SK-N-SH (cell line): ENCODE measurements at regions not wholly inside any gene's neighbourhood (a gene's known extent, or its start where the extent isn't known, plus 50 kb on each side); places are given as distances from the start of the nearest gene placed in this dataset.

Experiments used
- CTCF ChIA-PET: fragments of 300-600, 350-600 bp; formaldehyde crosslinking; extraction: SDS; loops from one replicate; lab custom pipeline; 2021; lab: Yijun Ruan, JAX
- POLR2A ChIA-PET: fragments of 350-600 bp; sonication (Branson Sonifier 250); formaldehyde crosslinking; extraction: SDS; loops from one replicate; lab custom pipeline; 2020; ENCODE audit warnings: antibody characterized with exemption, inconsistent platforms; lab: Yijun Ruan, JAX
- DNase-seq: peaks from one replicate; pipeline ENCODE4 v3.0.0; 2012
- H2AFZ ChIP-seq: fragments of 200-600 bp; sonication (generic); 2 replicates; pipeline ENCODE4 v1.8.1; 2016; ENCODE audit warnings: antibody characterized with exemption, mild to moderate bottlenecking, low read depth
- H3F3A ChIP-seq: fragments of 200-600 bp; sonication (generic); replicated peaks from 2 replicates; pipeline ENCODE3; 2016; ENCODE audit warnings: antibody characterized with exemption, mild to moderate bottlenecking; ENCODE audit not compliant: insufficient read depth
- H3K27ac ChIP-seq, 2 experiments: fragments of 200-500 bp in 1 of 2; fragments of 200-600 bp in 1 of 2; sonication (Bioruptor generic) in 1 of 2; sonication (generic), shearing (Covaris generic) in 1 of 2; 2 replicates each; pipeline versions ENCODE4 v1.5.1 to v1.6.1; 2014 to 2016; ENCODE audit warnings: low read depth in 2 of 2, inconsistent platforms in 1 of 2, low read length in 1 of 2, mild to moderate bottlenecking in 1 of 2, mixed read lengths in 1 of 2
- H3K27me3 ChIP-seq: fragments of 200-600 bp; sonication (generic), shearing (Covaris generic); 2 replicates; pipeline ENCODE4 v1.6.1; 2016; ENCODE audit warnings: mixed run types; ENCODE audit not compliant: insufficient read depth
- H3K36me3 ChIP-seq, 2 experiments: fragments of 200-500 bp in 1 of 2; fragments of 200-600 bp in 1 of 2; sonication (Bioruptor generic) in 1 of 2; sonication (generic) in 1 of 2; replicated peaks in 1 of 2; 2 replicates each; pipeline versions ENCODE3 to v1.5.1; 2014 to 2016; ENCODE audit warnings: low read length in 1 of 2, mild to moderate bottlenecking in 1 of 2; ENCODE audit not compliant: insufficient read depth in 2 of 2, control insufficient read depth in 1 of 2
- H3K4me1 ChIP-seq, 2 experiments: fragments of 200-500 bp in 1 of 2; fragments of 200-600 bp in 1 of 2; sonication (Bioruptor generic) in 1 of 2; sonication (generic), shearing (Covaris generic) in 1 of 2; 2 replicates each; pipeline versions ENCODE4 v1.5.1 to v1.6.1; 2014 to 2016; ENCODE audit warnings: low read depth in 1 of 2, low read length in 1 of 2, mixed run types in 1 of 2; ENCODE audit not compliant: insufficient read depth in 2 of 2, control insufficient read depth in 1 of 2
- H3K4me2 ChIP-seq: fragments of 200-600 bp; sonication (generic), shearing (Covaris generic); 2 replicates; pipeline ENCODE4 v1.6.1; 2017; ENCODE audit warnings: mixed run types
- H3K4me3 ChIP-seq, 2 experiments: fragments of 200-500 bp in 1 of 2; fragments of 200-600 bp in 1 of 2; sonication (Bioruptor generic) in 1 of 2; sonication (generic), shearing (Covaris generic) in 1 of 2; 2 replicates each; pipeline versions ENCODE4 v1.5.1 to v1.8.1; 2014 to 2016; ENCODE audit warnings: low read depth in 2 of 2, inconsistent platforms in 1 of 2, low read length in 1 of 2, mild to moderate bottlenecking in 1 of 2, mixed read lengths in 1 of 2, moderate library complexity in 1 of 2
- H3K79me2 ChIP-seq: fragments of 200-600 bp; sonication (generic); 2 replicates; pipeline ENCODE4 v1.8.1; 2017; ENCODE audit warnings: mild to moderate bottlenecking; ENCODE audit not compliant: insufficient read depth
- H3K9ac ChIP-seq: fragments of 200-600 bp; sonication (generic); 2 replicates; pipeline ENCODE4 v1.6.1; 2017; ENCODE audit warnings: mixed run types
- H3K9me2 ChIP-seq: fragments of 200-600 bp; sonication (generic); 2 replicates; pipeline ENCODE4 v1.6.1; 2017; ENCODE audit warnings: mixed run types
- H3K9me3 ChIP-seq: fragments of 200-600 bp; sonication (generic); 2 replicates; pipeline ENCODE4 v1.6.1; 2017; ENCODE audit warnings: mixed run types, mild to moderate bottlenecking, moderate library complexity
- H4K20me1 ChIP-seq: fragments of 200-600 bp; sonication (generic); 2 replicates; pipeline ENCODE4 v1.6.1; 2017; ENCODE audit warnings: mild to moderate bottlenecking, mixed run types; ENCODE audit not compliant: insufficient read depth
- ELF1 ChIP-seq: IDR thresholded peaks from 2 replicates; pipeline ENCODE4 v1.4.0; 2012
- EP300 ChIP-seq, 2 experiments: IDR thresholded peaks; 2 replicates each; pipeline versions ENCODE4 v1.4.0 to v1.6.1; 2012; ENCODE audit warnings: borderline replicate concordance in 1 of 2, low read depth in 1 of 2, low read length in 1 of 2
- EZH2phosphoT487 ChIP-seq: fragments of 200-600 bp; sonication (generic); IDR thresholded peaks from 2 replicates; pipeline ENCODE4 v1.6.1; 2017; ENCODE audit warnings: low read depth, mixed run types, mild to moderate bottlenecking, antibody characterized with exemption, moderate library complexity, borderline replicate concordance
- FOSL2 ChIP-seq: IDR thresholded peaks from 2 replicates; pipeline ENCODE4 v1.4.0; 2012; ENCODE audit warnings: low read depth, mild to moderate bottlenecking, moderate library complexity, borderline replicate concordance
- FOXM1 ChIP-seq: IDR thresholded peaks from 2 replicates; pipeline ENCODE4 v1.4.0; 2012; ENCODE audit warnings: low read depth, mild to moderate bottlenecking
- GATA2 ChIP-seq: sonication (generic); formaldehyde crosslinking; IDR thresholded peaks from 2 replicates; pipeline ENCODE4 v1.5.0; 2020; ENCODE audit warnings: mild to moderate bottlenecking, missing genetic modification reagents
- JUND ChIP-seq: IDR thresholded peaks from 2 replicates; pipeline ENCODE4 v1.4.0; 2012
- MAX ChIP-seq: IDR thresholded peaks from 2 replicates; pipeline ENCODE4 v1.4.0; 2012; ENCODE audit warnings: low read depth
- MEF2A ChIP-seq: IDR thresholded peaks from 2 replicates; pipeline ENCODE4 v1.4.0; 2012; ENCODE audit warnings: low read depth, borderline replicate concordance
- NFIC ChIP-seq: IDR thresholded peaks from 2 replicates; pipeline ENCODE4 v1.4.0; 2012; ENCODE audit warnings: borderline replicate concordance
- PBX3 ChIP-seq: IDR thresholded peaks from 2 replicates; pipeline ENCODE4; 2012
- RCOR1 ChIP-seq: fragments of 150-350 bp; IDR thresholded peaks from 2 replicates; pipeline ENCODE4 v1.6.1; 2017; ENCODE audit warnings: antibody characterized with exemption, low read length
- SIN3A ChIP-seq: IDR thresholded peaks from 2 replicates; pipeline ENCODE4 v1.6.1; 2012; ENCODE audit warnings: low read depth, mild to moderate bottlenecking, low read length, moderate library complexity, borderline replicate concordance
- SMC3 ChIP-seq: IDR thresholded peaks from 2 replicates; pipeline ENCODE4 v1.6.1; 2012; ENCODE audit warnings: low read depth, low read length, improper control_type of control experiment
- TCF12 ChIP-seq: IDR thresholded peaks from 2 replicates; pipeline ENCODE4 v1.4.0; 2012
- USF1 ChIP-seq: IDR thresholded peaks from 2 replicates; pipeline ENCODE4 v1.4.0; 2012; ENCODE audit warnings: low read depth, borderline replicate concordance
- YY1 ChIP-seq: IDR thresholded peaks from 2 replicates; pipeline ENCODE4 v1.4.0; 2012; ENCODE audit warnings: low read depth, mild to moderate bottlenecking
- ZBTB33 ChIP-seq: IDR thresholded peaks from 2 replicates; pipeline ENCODE4 v1.4.0; 2012; ENCODE audit warnings: low read depth, borderline replicate concordance
- WGBS: methylation state at CpG from one replicate; pipeline ENCODE4 v1.1.6; 2017; ENCODE audit warnings: low lambda C conversion rate; 5-methylcytosine and 5-hydroxymethylcytosine counted together
- TF ChIP-seq, protein P1 (sequence below): fragments of 150-350 bp; IDR thresholded peaks from 2 replicates; pipeline ENCODE4 v1.6.1; 2017; ENCODE audit warnings: antibody characterized with exemption, low read length, low read depth, borderline replicate concordance

DNA sequence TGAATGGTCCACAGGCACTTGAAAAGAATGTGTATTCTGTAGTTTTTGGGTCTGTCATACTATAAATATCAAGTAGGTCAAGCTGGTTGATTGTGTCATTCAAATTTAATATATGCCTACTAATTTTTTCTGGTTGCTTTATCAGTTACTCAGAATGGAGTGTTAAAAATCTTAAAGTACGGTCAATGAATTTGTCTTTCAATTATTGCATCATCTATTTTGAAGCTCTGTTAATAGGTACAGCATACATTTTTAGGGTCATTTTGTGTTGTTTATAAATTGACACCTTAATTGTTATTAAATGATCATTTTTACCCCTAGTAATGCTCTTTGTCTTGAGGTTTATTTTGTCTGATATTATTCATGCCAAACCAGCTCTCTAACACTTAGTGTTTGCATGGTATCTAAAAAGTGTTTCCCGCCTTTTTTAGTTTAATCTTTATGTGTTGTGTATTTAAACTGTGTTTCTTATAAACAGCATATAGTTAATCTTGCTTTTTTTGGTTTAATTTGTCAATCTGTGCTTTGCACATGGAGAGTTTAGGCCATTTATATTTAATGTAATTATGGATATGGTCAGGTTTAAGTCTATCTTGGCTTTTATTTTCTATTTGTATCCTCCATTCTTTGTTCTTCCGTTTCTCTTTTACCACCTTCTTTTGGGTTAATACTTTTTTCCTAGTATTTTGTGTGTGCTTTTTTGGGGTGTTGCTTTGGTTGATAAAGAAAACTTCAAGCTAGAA, 204.9 kb upstream of the EEF2KMT start:
- Histone ChIP-seq H3K4me1 (no peaks in the 10 kb centered on the region), H4K20me1 (no peaks in the 10 kb centered on the region), H3K27ac (no peak overlapping the region), H3K4me3 (no peak overlapping the region), H3K9me3 (0 out of 2 replicates have a peak, but pooled peaks cover 5% of the 10 kb centered on the region), H3K79me2 (no peaks in the 10 kb centered on the region), H3K4me2 (no peak overlapping the region), H3K9ac (no peak overlapping the region), H2AFZ (no peak overlapping the region), H3F3A (no peaks in the 10 kb centered on the region), H3K27me3 (no peaks in the 10 kb centered on the region), H3K9me2 (no peaks in the 10 kb centered on the region), H3K36me3 (no peaks in the 10 kb centered on the region)
- CTCF ChIA-PET = no interaction called here
- 23% methylated on average over 3 of the region's 3 CpGs for WGBS
- no peak for TF ChIP-seq JUND
- TF ChIP-seq ZBTB33 = no peak
- no peak for TF ChIP-seq MAX
- no peak for TF ChIP-seq TCF12
- TF ChIP-seq PBX3 = no peak
- no peak for TF ChIP-seq SIN3A
- no peak for TF ChIP-seq ELF1
- TF ChIP-seq EZH2phosphoT487 = no peak
- TF ChIP-seq USF1 = no peak
- no peak for TF ChIP-seq FOXM1
- no peak for TF ChIP-seq GATA2 (CRISPR knock-in tag)
- no peak for TF ChIP-seq NFIC
- no peak for TF ChIP-seq RCOR1
- TF ChIP-seq SMC3 = no peak
- TF ChIP-seq, protein P1, sequence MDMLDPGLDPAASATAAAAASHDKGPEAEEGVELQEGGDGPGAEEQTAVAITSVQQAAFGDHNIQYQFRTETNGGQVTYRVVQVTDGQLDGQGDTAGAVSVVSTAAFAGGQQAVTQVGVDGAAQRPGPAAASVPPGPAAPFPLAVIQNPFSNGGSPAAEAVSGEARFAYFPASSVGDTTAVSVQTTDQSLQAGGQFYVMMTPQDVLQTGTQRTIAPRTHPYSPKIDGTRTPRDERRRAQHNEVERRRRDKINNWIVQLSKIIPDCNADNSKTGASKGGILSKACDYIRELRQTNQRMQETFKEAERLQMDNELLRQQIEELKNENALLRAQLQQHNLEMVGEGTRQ = no peak
- TF ChIP-seq EP300 (IDR thresholded peaks at IDR 0.05; ENCODE audit: borderline replicate concordance in 1 of 2, low read depth in 1 of 2, low read length in 1 of 2) = no peak
- TF ChIP-seq YY1 = no peak
- no peak for TF ChIP-seq FOSL2
- no peak for TF ChIP-seq MEF2A
- DNase-seq = no peak
- POLR2A ChIA-PET = interaction anchor here (0.6 kb wide), 1 partner anchor 68 kb away, joined by 3 read pairs; no protein-coding TSS in a partner anchor
